ENCODE measurements at regions not wholly inside any gene's neighbourhood (a gene's known extent, or its start where the extent isn't known, plus 50 kb on each side); places are given as distances from the start of the nearest gene placed in this dataset.
A peak's percentile ranks its signal among the peaks of the same experiment; 100 is the strongest.

DNA sequence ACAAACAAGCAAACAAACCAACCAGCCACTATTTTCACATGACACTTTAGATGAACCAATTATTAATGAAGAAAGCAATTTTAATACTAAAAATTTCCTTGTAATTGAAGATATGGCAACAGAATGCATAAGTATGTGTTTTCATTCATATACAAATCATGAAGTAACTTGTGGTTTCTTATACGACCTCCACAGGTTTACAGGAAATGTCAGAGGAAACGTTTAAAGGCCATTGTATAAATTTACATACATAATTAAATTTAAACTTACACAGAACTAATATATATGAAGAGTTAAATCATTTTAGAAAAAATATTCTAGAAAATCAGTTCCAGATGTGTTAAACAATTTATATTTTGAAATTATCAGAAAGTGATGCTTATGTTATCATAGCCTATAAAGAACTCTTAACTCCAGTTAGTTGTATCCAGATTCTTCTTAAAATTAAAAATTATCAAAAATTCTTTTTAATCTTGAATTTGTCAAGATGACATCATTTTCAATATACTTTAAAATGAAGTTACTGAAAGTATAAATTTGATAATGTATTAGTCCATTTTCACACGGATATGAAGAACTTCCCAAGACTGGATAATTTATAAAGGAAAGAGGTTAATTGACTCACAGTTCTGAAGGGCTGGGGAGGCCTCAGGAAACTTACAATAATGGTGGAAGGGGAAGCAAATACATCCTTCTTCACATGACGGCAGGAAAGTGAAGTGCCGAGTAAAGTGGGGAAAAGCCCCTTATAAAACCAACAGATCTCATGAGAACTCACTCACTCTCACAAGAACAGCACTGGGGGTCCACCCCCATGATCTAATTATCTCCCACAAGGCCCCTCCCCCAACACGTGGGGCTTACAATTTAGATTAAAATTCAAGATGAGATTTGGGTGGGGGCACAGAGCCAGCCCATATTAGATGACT, 192.0 kb downstream of the PIK3R1 start:
- no peak for DNase-seq (ENCODE audit: low read depth)

DNA sequence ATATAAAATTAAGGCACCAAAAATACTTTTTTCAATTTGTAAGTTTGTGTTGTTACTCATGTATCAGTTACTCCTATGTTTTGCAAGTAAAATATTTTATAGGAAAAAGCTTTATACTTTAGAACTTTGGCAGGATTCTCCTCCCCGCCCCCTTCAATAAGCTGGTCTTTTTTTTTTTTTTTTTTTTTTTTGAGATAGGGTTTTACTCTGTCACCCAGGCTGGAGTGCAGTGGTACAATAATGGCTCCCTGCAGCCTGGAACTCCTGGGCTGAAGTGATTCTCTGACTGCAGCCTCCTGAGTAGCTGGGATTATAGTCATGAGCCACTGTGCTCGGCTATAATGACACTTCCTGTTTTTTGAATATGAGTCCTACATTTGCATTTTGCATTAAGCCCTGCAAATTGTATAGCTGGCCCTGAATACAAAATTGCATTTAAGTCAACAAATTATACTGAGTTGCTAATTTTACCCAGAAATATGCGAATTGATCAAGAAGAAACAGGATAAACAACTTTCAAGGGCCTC, 192.9 kb downstream of the PIK3R1 start:
- no peak for DNase-seq (ENCODE audit: low read depth)

DNA sequence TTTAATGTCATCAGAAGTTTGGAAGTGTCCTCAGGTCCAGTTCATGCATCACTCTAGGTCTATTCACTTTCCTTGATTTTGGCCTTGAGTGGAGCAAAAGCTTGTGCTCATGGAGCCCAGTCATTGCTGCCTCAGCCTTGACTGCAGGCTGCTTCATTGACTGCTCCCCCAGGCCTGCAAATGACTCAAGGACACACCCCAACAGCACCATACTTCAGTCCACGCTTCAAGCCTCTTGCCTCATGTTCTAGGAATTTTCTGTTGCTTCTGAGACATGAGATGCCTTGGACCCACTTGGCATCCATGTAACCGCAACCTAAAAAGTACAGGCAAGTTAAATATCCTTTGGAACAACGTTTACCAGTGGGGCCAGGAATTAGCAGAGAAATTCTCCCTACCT, 193.7 kb downstream of the PIK3R1 start:
- no peak for DNase-seq (ENCODE audit: low read depth)

DNA sequence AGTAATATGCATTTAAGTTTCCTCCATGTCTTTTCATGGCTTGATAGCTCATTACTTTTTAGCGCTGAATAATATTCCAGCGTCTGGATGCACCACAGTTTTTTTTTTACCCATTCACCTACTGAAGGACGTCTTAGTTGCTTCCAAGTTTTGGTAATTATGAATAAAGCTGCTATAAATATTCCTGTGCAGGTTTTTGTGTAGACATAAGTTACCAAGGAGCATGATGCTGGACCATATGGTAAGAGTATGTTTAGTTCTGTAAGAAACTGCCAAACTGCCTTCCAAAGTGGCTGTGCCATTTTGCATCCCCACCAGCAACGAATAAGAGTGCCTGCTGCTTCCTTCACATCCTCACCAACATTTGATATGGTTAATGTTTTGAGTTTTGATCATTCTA, 195.6 kb downstream of the PIK3R1 start:
- no peak for DNase-seq (ENCODE audit: low read depth)

DNA sequence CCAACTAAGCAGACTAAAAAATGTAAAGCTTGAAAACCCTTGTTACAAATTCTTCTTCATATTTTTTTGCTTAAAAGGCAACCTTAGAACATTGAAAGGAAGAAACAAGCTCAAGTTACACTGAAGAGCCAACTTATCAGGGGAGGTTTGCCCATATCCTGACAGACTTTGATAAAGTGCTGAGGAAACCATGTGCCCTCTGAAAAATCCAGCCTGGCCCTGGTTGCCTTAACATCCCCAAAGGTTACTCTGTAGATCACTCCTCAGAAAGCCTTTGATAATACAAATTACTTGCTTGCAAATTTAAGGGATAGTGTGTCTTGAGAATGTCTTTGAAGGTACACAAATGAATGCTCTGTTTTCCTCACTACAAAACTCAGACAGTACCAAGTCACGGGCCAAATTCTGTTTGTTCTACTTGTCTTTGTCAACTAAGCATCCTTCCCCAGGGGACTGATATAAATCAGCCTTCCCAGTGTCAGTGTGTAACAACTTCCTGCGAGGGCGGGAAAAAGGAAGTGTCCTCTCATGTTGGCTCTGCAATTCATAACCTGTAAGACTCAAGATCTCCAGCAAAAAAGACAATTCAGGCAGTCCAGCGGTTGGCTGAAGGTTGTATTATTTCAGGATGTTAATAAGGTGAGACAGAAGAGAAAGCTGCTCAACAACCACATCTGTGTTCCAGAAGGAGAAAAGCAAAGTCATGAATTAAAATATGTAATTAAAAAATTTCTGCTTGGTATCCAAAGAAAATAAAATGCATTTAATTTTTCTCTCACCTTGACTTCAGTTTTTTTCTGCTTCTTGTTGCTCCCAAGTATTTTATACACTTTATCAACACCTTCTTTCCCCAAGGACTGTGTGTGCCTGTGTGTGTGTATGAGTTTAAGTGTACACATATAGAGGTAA, 199.9 kb downstream of the PIK3R1 start:
- DNase-seq (ENCODE audit: low read depth): no peak

DNA sequence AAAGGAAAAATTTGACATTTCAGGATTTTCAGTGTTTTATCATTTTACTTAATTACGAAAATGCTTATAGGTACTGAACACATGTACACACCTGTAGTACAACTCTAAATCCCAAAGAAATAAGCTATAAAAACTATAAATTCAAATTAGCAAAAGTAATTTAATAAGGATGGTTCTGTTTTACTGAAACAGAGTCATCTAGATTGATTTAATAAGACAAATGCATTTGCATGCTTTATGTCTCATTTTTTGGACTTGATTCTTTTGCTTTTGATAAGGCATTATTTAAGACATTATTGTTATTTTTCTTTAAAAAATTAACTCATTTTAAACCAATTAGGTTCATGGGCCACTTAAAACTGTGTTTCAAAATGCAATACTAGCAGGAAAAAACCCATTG, 201.2 kb downstream of the PIK3R1 start:
- no peak for DNase-seq (ENCODE audit: low read depth)

DNA sequence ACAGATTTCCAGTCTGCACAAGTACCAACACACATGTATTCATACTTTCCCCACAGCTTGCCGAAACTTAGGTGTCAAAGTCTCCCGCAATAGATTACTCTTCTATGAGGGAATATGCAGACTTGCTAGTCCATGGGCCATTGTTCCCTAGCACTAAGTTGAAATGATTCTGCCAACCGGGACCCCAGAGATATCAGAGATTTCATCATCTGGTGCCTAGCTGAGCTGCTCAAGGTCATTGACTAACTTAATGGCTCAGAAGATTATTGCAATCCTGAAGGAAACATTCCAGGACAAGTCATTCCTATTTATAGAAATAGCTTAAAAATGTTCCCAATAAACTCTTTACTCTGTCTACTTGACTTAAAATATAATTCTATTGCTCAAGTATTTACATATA, 202.6 kb downstream of the PIK3R1 start:
- no peak for DNase-seq (ENCODE audit: low read depth)

DNA sequence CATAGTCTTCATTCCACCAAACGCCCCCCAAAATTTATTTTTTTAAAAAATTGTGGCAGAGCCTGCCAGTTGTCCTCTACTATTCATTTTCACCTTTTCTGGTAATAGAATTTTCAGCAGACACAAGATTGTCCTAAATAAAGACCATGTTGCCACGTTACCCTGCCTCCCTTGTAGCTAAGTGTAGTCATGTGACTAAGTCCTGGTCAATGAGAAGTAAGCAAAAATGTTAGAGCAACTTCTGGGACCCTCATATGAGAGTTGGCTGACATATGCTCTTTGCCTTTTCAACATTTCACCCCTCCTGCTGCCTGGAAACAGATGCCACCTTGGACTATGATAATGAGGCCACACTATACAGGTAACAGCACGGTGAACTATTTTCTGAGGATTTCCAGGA, 203.1 kb downstream of the PIK3R1 start:
- no peak for DNase-seq (ENCODE audit: low read depth)

DNA sequence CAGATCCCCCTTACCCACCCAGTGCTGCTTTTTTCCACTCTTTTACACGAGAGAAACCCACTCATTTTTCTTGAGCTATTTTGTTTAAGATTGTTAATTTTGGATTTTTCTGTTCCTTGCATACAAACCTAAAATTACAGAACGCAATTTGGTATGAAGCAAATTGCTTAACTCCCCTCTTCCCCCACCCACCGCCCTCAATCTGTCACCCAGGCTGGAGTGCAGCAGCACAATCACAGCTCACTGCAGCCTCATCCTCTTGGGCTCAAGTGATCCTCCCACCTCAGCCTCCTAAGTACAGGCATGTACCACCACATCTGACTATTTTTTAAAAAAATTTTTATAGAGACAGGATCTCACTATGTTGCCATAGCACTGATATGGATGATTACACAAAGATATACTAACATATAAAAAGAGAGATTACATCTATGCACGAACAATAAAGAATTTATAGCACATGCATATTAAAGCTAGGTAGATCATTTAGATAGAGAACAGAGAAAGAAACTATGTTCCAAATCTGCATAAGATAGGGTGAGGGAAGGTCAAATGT, 203.6 kb downstream of the PIK3R1 start:
- no peak for DNase-seq (ENCODE audit: low read depth)

DNA sequence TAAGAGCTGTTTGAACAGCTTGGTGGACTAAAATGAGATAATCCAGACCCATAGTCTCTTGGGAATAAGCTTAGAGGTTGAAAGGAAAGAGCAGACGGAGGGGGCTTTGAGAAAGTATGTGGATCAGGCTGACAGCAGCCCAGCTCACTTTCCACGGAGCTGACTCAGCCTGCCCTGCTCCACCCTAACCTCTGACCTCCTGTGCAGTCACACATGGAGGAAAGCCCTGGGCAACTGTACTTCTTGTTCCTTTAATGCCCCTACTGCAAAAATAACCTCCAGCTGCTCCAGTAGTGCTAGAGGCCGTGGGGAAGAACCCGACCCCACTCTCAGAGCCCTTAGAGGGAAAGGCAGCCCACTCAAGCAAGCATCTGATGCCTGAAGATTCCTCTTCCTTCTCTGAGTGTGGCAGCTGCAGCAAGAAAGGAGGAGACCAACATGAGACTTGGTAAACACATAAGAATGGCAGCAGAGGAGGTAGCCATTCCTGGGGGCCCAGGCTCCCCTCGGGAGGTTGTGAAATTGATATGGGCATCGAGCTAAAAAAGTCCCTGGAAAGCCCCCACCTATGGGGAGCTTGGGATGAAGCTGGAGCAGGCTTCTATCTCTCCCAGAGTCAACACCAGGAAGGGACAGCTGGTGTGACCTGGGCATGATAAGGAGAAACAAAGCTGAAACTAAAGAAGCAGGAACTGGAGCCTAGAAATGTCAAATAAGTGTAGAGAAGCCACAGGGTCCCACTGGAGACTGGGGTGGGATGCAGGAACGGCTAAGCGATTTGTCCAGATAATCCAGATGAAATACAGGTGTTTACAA, 204.3 kb downstream of the PIK3R1 start:
- DNase-seq (ENCODE audit: low read depth): no peak

DNA sequence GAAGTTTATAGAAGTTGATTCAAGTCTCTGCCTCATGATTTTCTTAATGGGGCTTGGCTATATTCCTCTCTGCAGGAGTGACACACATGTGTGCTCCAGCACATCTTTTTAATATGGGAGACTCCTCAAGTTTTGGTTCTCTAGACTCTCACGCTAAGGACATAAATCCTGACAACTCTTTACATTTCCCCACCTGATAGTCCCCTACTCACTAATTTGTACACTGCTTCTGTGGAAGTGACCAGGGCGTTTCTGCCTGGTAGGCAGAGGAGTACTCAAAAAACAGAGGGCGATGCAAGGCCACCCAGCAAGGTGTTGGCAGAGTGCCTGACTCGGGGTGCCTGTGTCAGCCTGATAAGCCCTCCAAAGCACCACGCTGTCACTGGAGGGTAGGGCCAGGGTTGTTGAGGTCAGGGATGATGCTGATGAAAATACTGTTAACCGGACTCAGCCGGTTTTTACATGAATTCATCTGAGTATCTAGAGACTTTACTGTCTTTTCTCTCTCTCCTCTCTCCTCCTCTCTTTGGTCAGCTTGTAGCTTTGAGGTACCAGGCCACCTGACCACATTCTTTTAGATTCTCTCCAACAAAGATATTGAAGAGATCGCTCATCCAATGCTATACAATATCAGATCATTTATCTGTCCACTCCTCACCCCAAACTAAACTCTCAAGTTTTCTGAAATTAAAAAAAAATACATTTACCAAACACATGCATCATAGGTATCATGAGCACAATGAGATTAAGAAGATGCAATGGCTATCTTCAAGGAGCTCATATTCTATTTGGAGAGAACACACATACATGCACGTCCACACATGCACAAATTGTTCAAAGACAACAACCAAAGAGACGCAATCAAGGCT, 205.2 kb downstream of the PIK3R1 start:
- no peak for DNase-seq (ENCODE audit: low read depth)

DNA sequence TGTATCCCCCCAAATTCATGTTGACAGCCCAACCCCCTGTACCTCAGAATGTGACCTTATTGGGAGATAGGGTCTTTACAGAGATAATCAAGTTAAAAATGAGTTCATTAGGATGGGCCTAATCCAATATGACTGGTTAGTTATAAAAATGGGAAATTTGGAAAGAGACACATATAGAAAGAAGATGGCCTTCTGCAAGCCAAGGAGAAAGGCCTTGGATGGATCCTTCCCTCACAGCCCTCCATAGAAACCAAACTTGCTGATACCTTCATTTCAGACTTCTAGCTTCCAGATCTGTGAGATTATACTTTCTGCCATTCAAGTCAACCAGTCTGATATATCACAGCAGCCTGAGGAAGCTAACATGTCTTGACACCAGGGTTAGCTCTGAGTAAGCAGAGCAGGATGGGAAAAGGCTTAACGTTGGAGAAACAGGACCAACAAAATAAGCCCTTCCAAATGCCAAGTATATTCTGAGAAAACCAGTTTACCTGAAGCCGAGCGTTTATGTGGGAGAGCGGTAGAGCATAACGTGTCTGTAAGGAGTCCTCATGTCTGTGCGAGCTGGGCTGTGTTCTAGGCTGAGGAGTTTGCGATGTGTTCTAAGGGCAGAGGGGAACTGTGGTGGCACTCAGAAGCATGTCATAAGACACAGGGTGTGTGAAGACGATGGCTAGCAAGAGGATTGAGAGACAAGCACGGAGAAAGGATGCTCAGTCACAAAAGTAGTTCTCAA, 206.1 kb downstream of the PIK3R1 start:
- DNase-seq (ENCODE audit: low read depth): no peak

DNA sequence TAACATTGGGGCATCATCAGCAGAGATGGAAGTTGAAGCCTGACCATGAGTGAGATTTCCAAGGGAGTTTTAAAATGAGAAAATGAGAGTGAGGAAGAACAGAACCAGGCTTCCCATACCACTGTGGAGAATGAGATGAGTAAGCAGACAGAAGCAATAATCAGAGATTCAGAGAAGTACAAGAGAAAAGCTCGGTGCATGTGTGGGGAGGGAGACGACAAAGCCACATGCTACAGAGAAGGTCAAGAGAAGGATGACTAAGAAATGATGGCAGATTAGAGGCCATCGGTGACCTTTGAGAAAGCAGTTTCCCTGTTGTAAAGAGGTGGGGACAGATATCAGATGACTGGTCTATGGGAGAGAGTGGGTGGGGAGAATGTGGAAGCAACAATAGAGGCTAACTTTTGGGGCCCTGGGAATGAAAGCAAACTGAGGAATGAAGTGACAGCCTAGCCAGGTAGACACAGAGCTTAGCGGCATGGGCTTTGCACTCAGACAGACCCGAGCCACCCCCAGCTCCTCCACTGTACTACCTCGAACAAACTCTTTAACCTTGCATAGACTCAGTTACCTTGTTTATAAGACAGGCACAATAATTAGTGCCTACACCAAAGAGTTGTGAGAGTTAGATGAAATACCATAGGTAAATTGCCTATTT, 207.7 kb downstream of the PIK3R1 start:
- DNase-seq (ENCODE audit: low read depth): no peak

DNA sequence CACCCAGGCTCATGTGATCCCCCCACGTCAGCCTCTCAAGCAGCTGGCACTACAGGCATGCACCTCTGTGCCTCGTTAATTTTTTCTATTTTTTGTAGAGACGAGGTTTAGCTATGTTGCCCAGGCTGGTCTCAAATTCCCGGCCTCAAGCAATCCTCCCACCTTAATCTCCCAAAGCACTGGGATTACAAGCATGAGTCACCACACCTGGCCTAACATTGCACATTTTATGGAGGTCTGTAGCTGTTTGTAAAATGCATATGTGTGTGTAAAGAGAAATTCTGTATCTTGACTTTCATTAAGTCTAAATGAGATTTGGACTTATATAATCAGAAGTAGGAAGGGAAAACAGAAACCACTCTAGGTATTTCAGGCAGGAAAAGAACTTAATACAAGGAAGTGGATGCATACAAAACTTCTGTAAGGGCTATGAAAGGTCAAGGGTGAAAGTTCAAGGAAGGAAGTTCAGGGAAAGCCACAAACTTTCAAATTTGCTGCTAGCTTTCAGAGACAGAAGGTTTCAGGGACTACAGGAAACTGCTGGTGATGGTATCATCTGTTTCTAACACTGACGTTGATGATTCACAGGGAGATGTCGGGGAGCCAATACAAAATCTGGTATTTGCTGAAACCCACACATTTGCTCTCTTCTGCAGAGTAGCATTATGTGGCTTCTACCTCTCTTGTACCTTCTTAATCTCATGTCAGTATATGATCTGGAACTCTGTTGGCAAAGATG, 209.4 kb downstream of the PIK3R1 start:
- peak; percentile 21 for DNase-seq (ENCODE audit: low read depth)

DNA sequence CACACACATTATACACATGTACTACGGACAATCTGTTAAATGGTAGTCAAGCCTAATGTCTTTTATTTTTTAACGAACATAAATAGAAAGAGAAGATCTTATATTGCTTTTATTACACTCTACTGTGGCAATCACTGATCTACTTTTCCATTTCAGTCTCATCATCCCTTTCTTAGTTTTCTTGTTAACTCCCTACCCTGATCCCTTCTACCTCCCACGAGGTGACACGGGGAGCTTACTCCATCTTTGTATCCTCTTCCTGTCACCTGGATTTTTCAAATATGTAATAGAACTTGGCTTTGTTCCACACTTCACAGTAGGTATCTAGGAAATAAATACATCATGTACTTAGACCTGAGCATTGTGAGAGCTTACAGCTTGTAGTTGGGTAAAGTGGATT, 211.0 kb downstream of the PIK3R1 start:
- DNase-seq (ENCODE audit: low read depth): no peak

DNA sequence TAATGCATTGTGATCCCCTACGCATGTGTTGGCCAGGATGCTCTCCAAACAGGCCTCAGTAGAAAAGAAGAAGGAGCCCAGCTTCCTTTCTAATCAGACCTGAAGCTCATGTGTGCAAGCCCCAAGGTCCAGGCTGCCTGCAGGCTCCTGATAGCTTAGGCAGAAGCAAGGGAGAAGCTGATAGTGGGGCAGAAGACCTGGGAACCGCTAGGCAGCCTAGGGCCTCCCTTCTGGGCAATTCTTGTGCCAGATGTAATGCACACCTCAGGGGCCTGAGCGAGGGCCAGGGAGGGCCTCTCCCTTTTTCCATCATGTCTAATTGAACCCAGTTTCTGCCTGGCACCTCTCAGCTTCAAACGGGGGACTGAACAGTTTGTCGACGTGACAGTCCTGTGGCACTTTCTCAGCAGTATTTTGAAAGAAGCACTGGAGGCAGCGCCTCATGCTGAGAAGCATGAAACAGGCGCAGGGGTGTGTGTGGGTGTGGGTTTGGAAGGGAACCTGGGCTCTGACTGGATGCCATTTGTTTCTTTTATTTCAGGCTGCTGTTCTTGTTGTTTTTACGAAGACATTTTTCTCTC, 212.8 kb downstream of the PIK3R1 start:
- no peak for DNase-seq (ENCODE audit: low read depth)

DNA sequence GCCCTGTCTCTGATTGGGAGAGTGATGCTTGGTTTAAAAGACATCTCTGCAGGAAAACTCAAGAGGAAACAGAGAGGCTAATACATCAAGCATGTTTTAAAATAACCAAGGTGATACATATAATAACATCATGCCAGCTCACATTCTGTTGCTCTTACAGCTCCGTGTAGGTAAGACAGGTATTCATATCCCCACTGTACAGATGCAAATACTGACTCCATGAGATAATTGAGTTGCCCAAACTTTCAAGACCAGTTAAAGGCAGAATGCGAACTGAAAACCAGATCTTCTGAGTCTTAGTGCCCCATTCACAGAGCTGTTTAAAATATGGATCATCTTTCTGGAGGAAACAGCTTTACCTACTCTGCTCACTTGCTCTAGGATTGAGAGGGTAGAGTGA, 214.0 kb downstream of the PIK3R1 start:
- DNase-seq (ENCODE audit: low read depth): no peak

DNA sequence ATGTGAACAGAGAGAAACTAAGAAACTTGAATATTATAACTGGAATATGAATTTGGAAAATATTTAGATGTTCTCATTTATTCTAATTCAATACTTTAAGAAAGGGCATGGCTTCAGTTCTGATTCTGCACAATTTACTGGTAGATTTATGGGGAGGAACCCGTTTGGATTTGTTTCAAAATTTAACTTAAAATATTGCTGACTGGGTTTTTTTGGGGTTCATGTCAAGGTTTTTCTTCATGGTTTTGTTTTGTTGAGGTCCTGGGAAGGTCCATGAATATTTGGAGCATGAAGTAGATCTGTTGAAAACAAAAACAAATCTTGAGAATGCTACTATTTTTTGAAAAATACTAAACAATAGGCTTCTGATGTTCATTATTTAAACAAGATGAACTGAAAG, 214.7 kb downstream of the PIK3R1 start:
- DNase-seq (ENCODE audit: low read depth): no peak

Data from stimulated activated CD4-positive, alpha-beta T cell treated with anti-CD3 and anti-CD28 coated beads, Interleukin-2, amount 100 ng/mL, for 4 hours (primary cell).